Immature natural killer cell (primary cell): ENCODE measurements at regions not wholly inside any gene's neighbourhood (a gene's known extent, or its start where the extent isn't known, plus 50 kb on each side); places are given as distances from the start of the nearest gene placed in this dataset.

Source experiments
- DNase-seq, 3 donors: peaks; one replicate each; pipeline ENCODE4 v3.0.0; 2022; ENCODE audit warnings: mixed read lengths in 1 of 3
- H3K27ac Mint-ChIP-seq, 6 donors: one replicate each; pipeline ENCODE4 v1.8.0; 2020; ENCODE audit warnings: mixed read lengths in 6 of 6, mild to moderate bottlenecking in 5 of 6, inconsistent platforms in 4 of 6, moderate library complexity in 3 of 6
- H3K27me3 Mint-ChIP-seq, 3 donors: one replicate each; pipeline ENCODE4 v1.8.0; 2020 to 2021; ENCODE audit warnings: low read depth in 3 of 3, mild to moderate bottlenecking in 3 of 3, mixed read lengths in 3 of 3, moderate library complexity in 3 of 3, inconsistent platforms in 1 of 3
- H3K36me3 Mint-ChIP-seq, 3 donors: one replicate each; pipeline ENCODE4 v1.8.0; 2020; ENCODE audit warnings: mixed read lengths in 3 of 3, inconsistent platforms in 2 of 3, mild to moderate bottlenecking in 2 of 3
- H3K4me1 Mint-ChIP-seq, 2 donors: one replicate each; pipeline ENCODE4 v1.8.0; 2020; ENCODE audit warnings: inconsistent platforms in 2 of 2, mild to moderate bottlenecking in 2 of 2, mixed read lengths in 2 of 2, moderate library complexity in 1 of 2
- H3K4me3 Mint-ChIP-seq, 5 donors: one replicate each; pipeline ENCODE4 v1.8.0; 2020; ENCODE audit warnings: mild to moderate bottlenecking in 5 of 5, mixed read lengths in 5 of 5, inconsistent platforms in 3 of 5, moderate library complexity in 3 of 5
- H3K9me3 Mint-ChIP-seq, 6 donors: one replicate each; pipeline ENCODE4 v1.8.0; 2020; ENCODE audit warnings: mild to moderate bottlenecking in 6 of 6, mixed read lengths in 6 of 6, inconsistent platforms in 4 of 6, moderate library complexity in 3 of 6

DNA sequence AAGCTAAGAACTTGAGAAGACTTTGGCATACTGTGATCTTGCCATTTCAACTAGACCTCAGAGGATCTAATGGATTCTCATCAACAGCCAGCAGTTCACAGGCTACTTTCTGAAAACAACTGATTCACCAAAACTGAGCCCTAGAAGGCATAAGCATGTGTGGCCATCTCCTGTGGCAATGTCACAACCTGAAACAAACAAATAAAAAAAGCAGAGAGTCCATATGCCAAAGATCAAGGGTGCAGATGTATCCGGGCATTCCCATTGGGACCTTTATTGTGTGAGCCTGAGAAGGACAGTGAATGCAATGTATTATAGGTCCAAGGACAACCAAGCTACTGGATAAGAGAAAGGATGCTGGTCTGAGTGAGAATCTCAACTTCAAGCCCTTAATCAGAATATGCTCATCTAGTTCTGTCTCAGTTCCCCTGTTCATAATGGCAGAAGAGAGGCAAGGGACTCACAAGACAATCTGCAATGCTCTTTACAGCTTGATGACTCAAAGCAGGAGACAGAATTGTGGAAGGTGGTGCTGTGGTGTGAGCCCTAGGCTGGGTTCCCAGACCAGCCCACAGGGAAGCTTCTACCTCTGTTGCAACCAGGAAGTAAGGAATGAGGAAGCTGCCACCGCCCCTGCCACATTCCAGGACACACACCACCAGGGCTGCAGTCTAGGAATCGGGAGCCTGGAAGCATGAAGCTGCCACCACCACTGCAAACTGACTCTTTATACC is 133.7 kb downstream of the RAP2A start:
- Mint-ChIP-seq H3K4me3 (no peak overlapping the region), H3K4me1 (peaks cover 0 to 2% of the 10 kb centered on the region in 2 donors), H3K36me3 (no peaks in the 10 kb centered on the region), H3K9me3 (no peaks in the 10 kb centered on the region), H3K27me3 (peaks cover 2 to 4% (median 3%) of the 10 kb centered on the region in 3 donors), H3K27ac (no peak overlapping the region)
- no peak for DNase-seq

- Mint-ChIP-seq H3K27ac (no peak overlapping the region), H3K9me3 (no peaks in the 10 kb centered on the region), H3K36me3 (no peaks in the 10 kb centered on the region)
Observed at GRCh38 chr13:97568850-97569249, 134.9 kb downstream of the RAP2A start.

GRCh38 chr13:97569841-97570240 is 135.9 kb downstream of the RAP2A start:
- peaks cover 0 to 2% of the 10 kb centered on the region in 2 donors for H3K4me1 Mint-ChIP-seq
- no peak overlapping the region for H3K4me3 Mint-ChIP-seq
- DNase-seq, result no peak
- H3K27me3 Mint-ChIP-seq, result peaks cover 2 to 4% (median 3%) of the 10 kb centered on the region in 3 donors
- H3K27ac Mint-ChIP-seq, result no peak overlapping the region
- H3K9me3 Mint-ChIP-seq, result no peaks in the 10 kb centered on the region
- H3K36me3 Mint-ChIP-seq, result no peaks in the 10 kb centered on the region

More at GRCh38 chr13:97568850-97569249, 134.9 kb downstream of the RAP2A start:
- no peak overlapping the region for H3K4me3 Mint-ChIP-seq
- no peak for DNase-seq
- H3K27me3 Mint-ChIP-seq, result peaks cover 2 to 4% (median 3%) of the 10 kb centered on the region in 3 donors
- H3K4me1 Mint-ChIP-seq, result peaks cover 0 to 2% of the 10 kb centered on the region in 2 donors

DNA sequence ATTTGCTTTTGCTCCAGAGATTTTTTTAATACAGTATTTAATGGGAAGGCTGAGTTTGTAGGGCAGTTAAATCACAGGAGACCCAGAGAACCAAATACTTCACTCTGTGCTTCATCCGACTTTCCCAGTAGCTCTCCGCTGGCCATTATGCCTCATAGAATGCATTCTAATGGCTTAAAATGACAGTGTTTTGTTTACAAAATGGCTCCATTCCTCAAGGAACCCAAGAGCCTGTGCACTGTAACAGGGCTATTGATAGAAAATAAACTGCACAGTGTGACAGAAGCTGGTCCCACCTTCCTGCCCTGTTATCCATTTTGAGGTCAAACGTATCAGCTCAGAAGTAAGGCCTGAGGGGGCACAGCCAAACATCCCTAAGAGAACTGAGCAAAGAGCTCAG is 136.5 kb downstream of the RAP2A start:
- peaks cover 0 to 2% of the 10 kb centered on the region in 2 donors for H3K4me1 Mint-ChIP-seq
- DNase-seq, result no peak
- H3K27ac Mint-ChIP-seq, result no peak overlapping the region
- H3K36me3 Mint-ChIP-seq, result no peaks in the 10 kb centered on the region
- H3K9me3 Mint-ChIP-seq, result no peaks in the 10 kb centered on the region
- no peak overlapping the region for H3K4me3 Mint-ChIP-seq
- peaks cover 0 to 4% (median 3%) of the 10 kb centered on the region in 3 donors for H3K27me3 Mint-ChIP-seq

DNA sequence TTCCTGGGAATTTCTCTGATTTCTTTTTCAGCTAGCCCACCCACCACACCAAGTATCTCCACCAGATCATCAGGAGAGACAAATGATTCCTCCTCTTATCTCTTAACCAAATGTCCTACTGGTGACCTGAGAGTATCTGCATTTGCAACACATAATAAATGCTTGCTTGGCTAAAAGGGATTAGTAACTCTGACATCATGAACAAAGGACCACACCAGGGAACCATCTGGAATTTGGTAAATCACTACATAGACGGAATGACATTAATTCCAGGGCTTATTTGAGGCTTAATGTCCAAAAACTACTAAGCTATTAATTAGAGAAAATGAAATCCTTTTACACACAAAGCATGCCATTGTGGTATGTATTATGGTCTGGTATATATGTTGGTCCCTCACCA is 139.0 kb downstream of the RAP2A start:
- Mint-ChIP-seq H3K4me1 (no peaks in the 10 kb centered on the region), H3K4me3 (no peak overlapping the region), H3K9me3 (no peaks in the 10 kb centered on the region), H3K27ac (no peak overlapping the region), H3K27me3 (peaks cover 2 to 4% (median 3%) of the 10 kb centered on the region in 3 donors), H3K36me3 (no peaks in the 10 kb centered on the region)
- no peak for DNase-seq

GRCh38 chr13:97574926-97575325 is 141.0 kb downstream of the RAP2A start:
- Mint-ChIP-seq H3K4me1 (no peaks in the 10 kb centered on the region), H3K9me3 (no peaks in the 10 kb centered on the region), H3K36me3 (no peaks in the 10 kb centered on the region), H3K27ac (no peak overlapping the region), H3K27me3 (peaks cover 0 to 3% (median 1%) of the 10 kb centered on the region in 3 donors), H3K4me3 (no peak overlapping the region)
- DNase-seq, result no peak

GRCh38 chr13:97577026-97577425 is 143.1 kb downstream of the RAP2A start:
- H3K9me3 Mint-ChIP-seq, result no peaks in the 10 kb centered on the region
- H3K27me3 Mint-ChIP-seq, result peaks cover 0 to 3% (median 3%) of the 10 kb centered on the region in 3 donors
- peaks cover 0 to 4% of the 10 kb centered on the region in 2 donors for H3K4me1 Mint-ChIP-seq
- H3K36me3 Mint-ChIP-seq, result no peaks in the 10 kb centered on the region
- no peak for DNase-seq
- H3K27ac Mint-ChIP-seq, result no peak overlapping the region
- H3K4me3 Mint-ChIP-seq, result no peak overlapping the region

GRCh38 chr13:97582170-97582569 is 148.2 kb downstream of the RAP2A start:
- Mint-ChIP-seq H3K36me3 (peaks cover 0 to 7% (median 0%) of the 10 kb centered on the region in 3 donors), H3K9me3 (peaks cover 0 to 4% (median 0%) of the 10 kb centered on the region in 6 donors), H3K27me3 (peaks cover 1 to 8% (median 3%) of the 10 kb centered on the region in 3 donors), H3K4me3 (peak overlapping the region in 3 of 5 donors; percentile 44 to 77 (median 46)), H3K27ac (peak overlapping the region in 2 of 6 donors; percentile 84 to 87), H3K4me1 (peaks cover 11 to 31% of the 10 kb centered on the region in 2 donors)
- DNase-seq, result peak in 1 of 3 donors; percentile 19

DNA sequence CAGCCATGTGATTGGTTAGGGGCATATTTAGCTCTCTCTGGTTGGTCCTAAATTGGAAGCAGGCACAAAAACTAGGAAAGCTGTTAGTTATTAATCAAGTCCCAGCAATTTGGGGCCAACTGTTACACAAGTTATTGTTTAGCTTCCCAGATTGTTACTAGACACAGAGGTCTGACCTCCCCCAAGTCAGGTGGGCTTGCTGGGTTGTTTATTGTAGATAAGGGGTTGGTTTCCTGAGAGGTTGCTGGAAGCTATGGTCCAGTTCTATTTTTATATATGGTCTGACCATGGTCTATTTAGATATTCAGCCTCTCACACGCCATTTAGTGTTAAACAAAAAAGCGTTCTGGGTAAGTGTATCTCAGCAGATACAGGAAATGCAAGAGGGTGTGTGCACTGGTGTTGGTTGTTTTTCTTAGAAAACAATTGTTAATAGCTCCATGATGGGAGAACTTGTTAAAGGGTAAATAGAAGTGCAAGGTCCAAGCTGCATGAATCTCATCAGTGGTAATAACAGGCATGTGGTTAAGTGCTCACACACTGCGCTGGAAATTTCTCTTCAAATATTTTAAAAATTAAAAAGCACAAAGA is 150.0 kb downstream of the RAP2A start:
- H3K27ac Mint-ChIP-seq, result peak overlapping the region in 4 of 6 donors; percentile 7 to 90 (median 72)
- peaks cover 0 to 7% (median 0%) of the 10 kb centered on the region in 3 donors for H3K36me3 Mint-ChIP-seq
- peak overlapping the region; percentile 2 to 77 (median 19) for H3K4me3 Mint-ChIP-seq
- peak in 1 of 3 donors; percentile 17 for DNase-seq
- peaks cover 11 to 31% of the 10 kb centered on the region in 2 donors for H3K4me1 Mint-ChIP-seq
- H3K27me3 Mint-ChIP-seq, result peaks cover 1 to 5% (median 3%) of the 10 kb centered on the region in 3 donors
- peaks cover 0 to 4% (median 0%) of the 10 kb centered on the region in 6 donors for H3K9me3 Mint-ChIP-seq

DNA sequence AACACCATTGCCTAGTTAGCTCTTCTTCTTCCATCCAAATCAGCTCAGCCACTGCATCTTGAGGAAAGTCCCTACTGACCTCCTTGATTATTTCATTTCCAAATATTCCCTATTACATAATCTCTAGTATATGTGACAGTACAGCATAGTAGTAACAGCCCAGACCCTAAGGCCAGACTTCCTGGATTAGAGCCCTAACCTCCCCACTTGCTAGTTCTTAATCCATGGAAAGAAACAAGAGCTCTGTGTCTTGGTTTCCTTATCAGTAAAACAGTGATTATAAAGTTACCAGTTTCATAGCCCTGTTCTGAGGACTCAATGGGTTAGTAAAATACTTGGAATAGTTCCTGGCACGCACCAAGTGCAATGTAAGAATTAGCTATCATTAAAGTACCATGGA is 153.0 kb downstream of the RAP2A start:
- no peak for DNase-seq
- Mint-ChIP-seq H3K27ac (peak overlapping the region in 2 of 6 donors; percentile 25 to 90), H3K4me3 (peak overlapping the region in 1 of 5 donors; percentile 27), H3K4me1 (peaks cover 11 to 28% of the 10 kb centered on the region in 2 donors), H3K27me3 (peaks cover 0 to 5% (median 1%) of the 10 kb centered on the region in 3 donors), H3K36me3 (peaks cover 0 to 7% (median 0%) of the 10 kb centered on the region in 3 donors), H3K9me3 (peaks cover 0 to 4% (median 0%) of the 10 kb centered on the region in 6 donors)

- Mint-ChIP-seq H3K4me1 (peaks cover 5 to 14% of the 10 kb centered on the region in 2 donors), H3K36me3 (peaks cover 0 to 4% (median 0%) of the 10 kb centered on the region in 3 donors), H3K27ac (no peak overlapping the region), H3K4me3 (no peak overlapping the region), H3K9me3 (peaks cover 0 to 4% (median 0%) of the 10 kb centered on the region in 6 donors), H3K27me3 (peaks cover 0 to 2% (median 1%) of the 10 kb centered on the region in 3 donors)
- no peak for DNase-seq
Observed at GRCh38 chr13:97588993-97589392, 155.0 kb downstream of the RAP2A start.

DNA sequence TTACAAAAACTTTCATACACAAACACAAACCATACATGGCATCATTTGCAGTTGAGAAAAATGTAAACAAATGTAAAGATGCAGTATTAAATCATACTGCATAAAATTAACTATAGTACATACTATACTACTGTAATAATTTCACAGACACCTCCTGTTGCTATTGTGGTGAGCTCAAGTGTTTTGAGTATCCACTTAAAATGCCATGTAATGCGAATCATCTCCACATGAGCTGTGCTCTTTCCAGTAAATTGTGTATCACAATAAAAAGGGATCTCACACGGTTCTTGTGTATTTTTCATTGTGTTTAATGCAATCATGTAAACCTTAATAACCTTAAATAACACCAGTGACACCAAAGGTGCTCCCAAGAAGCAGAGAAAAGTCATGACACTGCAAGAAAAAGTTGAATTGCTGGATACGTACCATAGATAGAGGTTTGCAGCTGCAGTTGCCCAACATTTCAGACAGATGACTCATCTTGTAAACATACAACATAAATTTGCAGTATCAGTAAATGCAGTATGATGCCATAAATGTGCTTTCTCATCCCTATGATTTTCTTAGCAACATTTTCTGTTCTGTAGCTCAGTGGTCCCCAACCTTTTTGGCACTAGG is 166.6 kb downstream of the RAP2A start:
- no peak overlapping the region for H3K4me3 Mint-ChIP-seq

DNA sequence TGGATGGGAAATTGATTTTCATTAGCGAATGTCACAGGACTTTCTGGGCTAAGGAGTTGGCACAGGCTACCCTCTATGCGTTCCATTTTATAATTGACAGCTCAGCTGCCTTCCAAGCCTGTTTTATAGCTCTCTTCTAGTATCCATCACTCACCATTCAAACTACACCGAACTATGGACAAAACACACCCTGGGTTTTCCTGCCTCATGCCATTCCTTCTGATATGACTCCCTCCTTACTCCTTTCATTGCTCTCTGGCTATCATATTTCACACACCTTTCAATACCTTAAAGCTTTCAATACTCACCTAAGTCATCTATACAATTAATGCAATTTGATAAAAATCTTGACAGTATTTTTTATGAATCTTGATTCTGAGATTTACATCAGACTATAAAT is 181.3 kb downstream of the RAP2A start:
- DNase-seq, result no peak
- no peak overlapping the region for H3K4me3 Mint-ChIP-seq
- no peaks in the 10 kb centered on the region for H3K9me3 Mint-ChIP-seq
- H3K27ac Mint-ChIP-seq, result no peak overlapping the region
- peaks cover 0 to 3% (median 2%) of the 10 kb centered on the region in 3 donors for H3K27me3 Mint-ChIP-seq
- peaks cover 0 to 1% of the 10 kb centered on the region in 2 donors for H3K4me1 Mint-ChIP-seq
- H3K36me3 Mint-ChIP-seq, result no peaks in the 10 kb centered on the region

More for the DNA sequence above, 166.6 kb downstream of the RAP2A start:
- H3K27me3 Mint-ChIP-seq, result peaks cover 1 to 4% (median 4%) of the 10 kb centered on the region in 3 donors
- DNase-seq, result no peak
- no peaks in the 10 kb centered on the region for H3K36me3 Mint-ChIP-seq
- peaks cover 0 to 5% (median under 1%) of the 10 kb centered on the region in 6 donors for H3K9me3 Mint-ChIP-seq
- H3K4me1 Mint-ChIP-seq, result no peaks in the 10 kb centered on the region
- H3K27ac Mint-ChIP-seq, result no peak overlapping the region

DNA sequence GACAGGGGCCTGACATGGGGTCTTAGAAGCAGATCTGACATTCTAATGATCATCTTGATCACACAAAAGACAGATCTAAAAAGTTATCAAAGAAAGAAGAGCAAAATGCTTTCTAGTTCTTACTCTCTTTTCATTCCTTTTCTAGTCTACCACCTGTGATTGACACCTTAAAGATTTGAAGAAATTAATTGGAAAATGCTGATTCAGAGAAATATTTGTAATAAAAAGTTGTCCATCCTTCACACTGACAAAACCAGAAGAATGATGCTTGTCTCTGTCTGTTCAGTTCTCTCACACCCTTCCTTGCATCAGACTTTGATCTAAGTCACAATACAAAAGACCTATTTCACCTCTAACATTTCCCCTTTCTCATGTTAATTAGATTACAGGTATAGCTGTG is 182.4 kb downstream of the RAP2A start:
- no peaks in the 10 kb centered on the region for H3K36me3 Mint-ChIP-seq
- H3K9me3 Mint-ChIP-seq, result no peaks in the 10 kb centered on the region
- H3K27ac Mint-ChIP-seq, result no peak overlapping the region
- peaks cover 0 to 1% of the 10 kb centered on the region in 2 donors for H3K4me1 Mint-ChIP-seq
- H3K4me3 Mint-ChIP-seq, result no peak overlapping the region
- no peak for DNase-seq
- peaks cover 0 to 3% (median 2%) of the 10 kb centered on the region in 3 donors for H3K27me3 Mint-ChIP-seq
